SU-DHL-6 (cell line): ENCODE measurements at regions not wholly inside any gene's neighbourhood (a gene's known extent, or its start where the extent isn't known, plus 50 kb on each side); places are given as distances from the start of the nearest gene placed in this dataset.

Experiments used
- H2AFZ ChIP-seq: fragments of 200-600 bp; sonication (generic); 2 replicates; pipeline ENCODE4 v1.6.1; 2014; ENCODE audit warnings: low read depth, mild to moderate bottlenecking, moderate library complexity, mixed read lengths, antibody characterized with exemption, low read length; ENCODE audit not compliant: severe bottlenecking
- H3F3A ChIP-seq: fragments of 200-600 bp; shearing (Covaris generic); 2 replicates; pipeline ENCODE4 v1.6.0; 2016; ENCODE audit warnings: antibody characterized with exemption, mild to moderate bottlenecking; ENCODE audit not compliant: insufficient read depth
- H3K27ac ChIP-seq: fragments of 200-600 bp; sonication (generic); 2 replicates; pipeline ENCODE4 v1.5.1; 2016; ENCODE audit warnings: low read depth, mild to moderate bottlenecking, low read length, moderate library complexity, mixed read lengths
- H3K27me3 ChIP-seq: fragments of 200-600 bp; sonication (generic), shearing (Covaris generic); 2 replicates; pipeline ENCODE4 v1.6.0; 2014; ENCODE audit warnings: mild to moderate bottlenecking, low read length
- H3K36me3 ChIP-seq: fragments of 200-600 bp; sonication (generic); 2 replicates; pipeline ENCODE4 v1.6.1; 2014; ENCODE audit warnings: mild to moderate bottlenecking, low read length, mixed read lengths
- H3K4me2 ChIP-seq: fragments of 300-600, 200-600 bp; shearing (Covaris generic), sonication (generic); 2 replicates; pipeline ENCODE4 v1.6.0; 2014; ENCODE audit warnings: low read length, low read depth, mild to moderate bottlenecking; ENCODE audit not compliant: poor library complexity, severe bottlenecking
- H3K4me3 ChIP-seq: fragments of 200-600 bp; sonication (generic); 2 replicates; pipeline ENCODE4 v1.5.1; 2014; ENCODE audit warnings: antibody characterized with exemption, low read length, mild to moderate bottlenecking, mixed read lengths; ENCODE audit not compliant: insufficient read depth, poor library complexity, severe bottlenecking
- H3K79me2 ChIP-seq: fragments of 200-600 bp; sonication (generic); 2 replicates; pipeline ENCODE4 v1.6.1; 2014; ENCODE audit warnings: mild to moderate bottlenecking, low read length, moderate library complexity; ENCODE audit not compliant: insufficient read depth
- H3K9ac ChIP-seq: fragments of 200-600 bp; sonication (generic); 2 replicates; pipeline ENCODE4 v1.7.0; 2014; ENCODE audit warnings: mild to moderate bottlenecking, low read length
- H3K9me2 ChIP-seq: fragments of 200-600 bp; sonication (generic); replicated peaks from 2 replicates; pipeline ENCODE4 v1.6.1; 2014; ENCODE audit warnings: low read length; ENCODE audit not compliant: insufficient read depth
- H3K9me3 ChIP-seq: fragments of 200-600 bp; sonication (generic); 2 replicates; pipeline ENCODE4 v1.6.1; 2014; ENCODE audit warnings: low read length, mixed read lengths; ENCODE audit not compliant: insufficient read depth
- H4K20me1 ChIP-seq: fragments of 200-600 bp; sonication (generic); 2 replicates; pipeline ENCODE4 v1.6.1; 2014; ENCODE audit warnings: low read depth, mild to moderate bottlenecking, antibody characterized with exemption, low read length, moderate library complexity, mixed read lengths
- EZH2phosphoT487 ChIP-seq: fragments of 200-600 bp; sonication (generic), shearing (Covaris generic); conservative IDR thresholded peaks from 2 replicates; pipeline ENCODE4 v1.6.1; 2018; ENCODE audit warnings: mild to moderate bottlenecking, antibody characterized with exemption, low read length, moderate library complexity, mixed read lengths
- TF ChIP-seq, protein P1 (sequence below): fragments of 200-600 bp; sonication (generic); IDR thresholded peaks from one replicate; pipeline ENCODE4 v1.5.1; 2017; ENCODE audit warnings: antibody characterized with exemption, mild to moderate bottlenecking, low read length, moderate library complexity; ENCODE audit not compliant: insufficient read depth, poor library complexity, severe bottlenecking

DNA sequence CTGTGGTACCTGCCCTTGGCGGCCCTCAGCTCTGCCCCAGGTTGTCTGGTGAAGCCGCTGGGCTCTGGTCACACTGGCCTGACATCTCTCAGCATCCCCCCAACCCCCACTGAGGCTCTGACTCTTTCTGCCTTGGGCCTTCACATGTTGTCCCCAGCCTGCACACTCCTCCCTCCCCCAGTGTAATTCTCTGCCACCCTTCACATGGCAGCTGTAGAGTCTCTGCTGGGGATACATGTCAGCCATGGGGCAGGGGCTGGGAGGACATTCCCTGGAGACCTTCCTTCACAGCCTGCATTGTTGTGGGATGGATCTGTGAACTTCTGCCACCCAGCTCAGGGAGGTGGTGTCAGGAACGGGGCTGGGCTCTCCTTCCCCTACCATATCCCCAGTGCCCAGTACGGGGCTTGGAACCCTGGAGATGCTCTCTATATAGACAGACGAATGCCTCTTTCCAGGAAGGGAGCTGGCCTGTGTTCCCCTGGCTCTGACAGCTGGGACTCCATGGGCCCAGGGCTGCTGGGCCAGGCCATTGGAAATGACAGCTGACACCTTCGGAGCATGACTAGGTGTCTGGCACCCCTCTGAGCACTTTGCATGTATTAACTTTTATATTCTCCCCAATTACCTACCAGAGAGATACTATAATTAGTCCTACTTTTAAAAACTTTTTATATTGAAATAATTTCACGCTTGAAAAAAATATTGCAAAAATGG is 151.5 kb downstream of the INHBB start:
- TF ChIP-seq, protein P1, sequence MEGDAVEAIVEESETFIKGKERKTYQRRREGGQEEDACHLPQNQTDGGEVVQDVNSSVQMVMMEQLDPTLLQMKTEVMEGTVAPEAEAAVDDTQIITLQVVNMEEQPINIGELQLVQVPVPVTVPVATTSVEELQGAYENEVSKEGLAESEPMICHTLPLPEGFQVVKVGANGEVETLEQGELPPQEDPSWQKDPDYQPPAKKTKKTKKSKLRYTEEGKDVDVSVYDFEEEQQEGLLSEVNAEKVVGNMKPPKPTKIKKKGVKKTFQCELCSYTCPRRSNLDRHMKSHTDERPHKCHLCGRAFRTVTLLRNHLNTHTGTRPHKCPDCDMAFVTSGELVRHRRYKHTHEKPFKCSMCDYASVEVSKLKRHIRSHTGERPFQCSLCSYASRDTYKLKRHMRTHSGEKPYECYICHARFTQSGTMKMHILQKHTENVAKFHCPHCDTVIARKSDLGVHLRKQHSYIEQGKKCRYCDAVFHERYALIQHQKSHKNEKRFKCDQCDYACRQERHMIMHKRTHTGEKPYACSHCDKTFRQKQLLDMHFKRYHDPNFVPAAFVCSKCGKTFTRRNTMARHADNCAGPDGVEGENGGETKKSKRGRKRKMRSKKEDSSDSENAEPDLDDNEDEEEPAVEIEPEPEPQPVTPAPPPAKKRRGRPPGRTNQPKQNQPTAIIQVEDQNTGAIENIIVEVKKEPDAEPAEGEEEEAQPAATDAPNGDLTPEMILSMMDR: no peak
- no peak for TF ChIP-seq EZH2phosphoT487
- Histone ChIP-seq H3K9me3 (no peaks in the 10 kb centered on the region), H2AFZ (no peak overlapping the region), H3K9me2 (no peaks in the 10 kb centered on the region), H3K27me3 (no peaks in the 10 kb centered on the region), H3F3A (no peaks in the 10 kb centered on the region), H3K4me3 (no peak overlapping the region), H3K79me2 (no peaks in the 10 kb centered on the region), H3K27ac (no peak overlapping the region), H4K20me1 (no peaks in the 10 kb centered on the region), H3K9ac (no peak overlapping the region), H3K4me2 (no peak overlapping the region), H3K36me3 (no peaks in the 10 kb centered on the region)

DNA sequence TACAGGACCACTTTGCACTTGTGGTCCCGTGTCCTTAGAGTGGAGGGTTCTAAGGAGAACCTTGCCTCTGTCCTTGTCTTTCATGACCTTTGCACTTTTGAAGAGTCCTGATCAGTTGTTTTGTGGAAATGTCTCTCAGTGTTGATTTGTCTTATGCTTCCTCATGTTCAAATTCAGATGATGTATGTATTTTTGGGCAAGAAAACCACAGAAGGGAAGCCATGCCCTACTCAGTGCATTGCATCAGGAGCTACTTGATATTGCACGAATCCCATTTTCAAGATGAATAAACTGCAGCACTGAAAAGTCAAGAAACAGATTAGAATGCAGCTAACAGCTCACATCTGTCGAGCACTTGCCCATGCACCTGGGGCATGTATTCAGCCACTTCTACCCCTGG is 152.2 kb downstream of the INHBB start:
- Histone ChIP-seq H3K27me3 (no peaks in the 10 kb centered on the region), H3K27ac (no peak overlapping the region), H3K4me3 (no peak overlapping the region), H3K4me2 (no peak overlapping the region), H3K36me3 (no peaks in the 10 kb centered on the region), H4K20me1 (no peaks in the 10 kb centered on the region), H3K9ac (no peak overlapping the region), H3K9me3 (no peaks in the 10 kb centered on the region), H3F3A (no peaks in the 10 kb centered on the region), H3K9me2 (no peaks in the 10 kb centered on the region), H2AFZ (no peak overlapping the region), H3K79me2 (no peaks in the 10 kb centered on the region)
- TF ChIP-seq, protein P1: no peak
- no peak for TF ChIP-seq EZH2phosphoT487

DNA sequence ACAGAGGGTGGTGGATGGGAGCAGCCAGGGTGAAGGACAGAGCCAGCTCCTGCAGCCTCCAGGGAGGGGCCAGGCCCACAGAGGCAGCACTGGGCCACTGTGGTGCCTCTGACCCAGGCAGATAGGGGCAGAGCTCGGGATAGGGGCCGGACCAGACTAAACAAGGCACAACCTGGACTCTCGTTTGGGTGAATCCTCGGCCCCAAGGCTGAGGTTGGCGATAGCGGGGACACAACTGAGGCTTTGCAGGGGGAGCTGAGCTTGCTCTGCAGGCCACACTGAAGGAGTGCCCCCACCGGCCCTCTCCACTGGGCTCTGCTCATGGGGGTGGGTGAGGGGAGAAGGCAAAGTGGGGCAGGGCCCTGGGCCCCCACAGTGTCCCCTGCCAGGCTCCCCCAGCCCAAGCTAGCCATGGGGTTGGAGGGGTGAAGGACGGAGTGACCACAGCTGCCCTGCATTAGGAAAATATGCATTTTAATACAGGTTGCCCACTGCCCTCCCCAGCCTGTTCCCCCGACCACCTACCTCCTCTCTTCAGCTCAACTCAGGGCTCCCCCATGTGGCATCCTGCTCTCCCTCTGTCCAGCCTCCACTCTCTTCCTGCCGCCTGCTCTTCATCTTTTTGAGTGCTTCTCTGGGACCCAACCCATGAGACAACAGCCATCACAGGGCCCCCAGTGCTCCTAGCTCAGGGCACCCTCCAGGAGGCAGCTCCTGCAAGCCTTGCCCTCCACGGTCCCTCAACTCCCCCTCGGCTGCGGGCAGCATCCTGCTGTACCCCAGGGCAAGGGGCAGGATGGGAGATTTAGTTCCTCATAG is 152.8 kb downstream of the INHBB start:
- H2AFZ ChIP-seq: no peak overlapping the region
- H3K9me3 ChIP-seq: no peaks in the 10 kb centered on the region
- no peak overlapping the region for H3K4me2 ChIP-seq
- no peaks in the 10 kb centered on the region for H4K20me1 ChIP-seq
- H3K79me2 ChIP-seq: no peaks in the 10 kb centered on the region
- no peaks in the 10 kb centered on the region for H3F3A ChIP-seq
- H3K27ac ChIP-seq: no peak overlapping the region
- no peak overlapping the region for H3K9ac ChIP-seq
- TF ChIP-seq EZH2phosphoT487: no peak
- TF ChIP-seq, protein P1: no peak
- H3K4me3 ChIP-seq: no peak overlapping the region
- H3K9me2 ChIP-seq: no peaks in the 10 kb centered on the region
- no peaks in the 10 kb centered on the region for H3K27me3 ChIP-seq
- no peaks in the 10 kb centered on the region for H3K36me3 ChIP-seq
